BLaER1 (cell line): ENCODE measurements at regions not wholly inside any gene's neighbourhood (a gene's known extent, or its start where the extent isn't known, plus 50 kb on each side); places are given as distances from the start of the nearest gene placed in this dataset.
"Not testable (repeated sequence)": the region's sequence is repeated elsewhere in the genome, so short reads cannot be mapped to it uniquely, and the experiment has no call there.

Experiments used
- H3K27ac ChIP-seq: shearing (Covaris generic); formaldehyde crosslinking; 2 replicates; pipeline ENCODE4 v1.8.1; 2022
- H3K27me3 ChIP-seq: shearing (Covaris generic); formaldehyde crosslinking; 2 replicates; pipeline ENCODE4 v1.8.1; 2022
- H3K36me3 ChIP-seq: shearing (Covaris generic); formaldehyde crosslinking; 2 replicates; pipeline ENCODE4 v1.8.1; 2022
- H3K4me1 ChIP-seq: shearing (Covaris generic); formaldehyde crosslinking; 2 replicates; pipeline ENCODE4 v1.8.1; 2022
- H3K4me2 ChIP-seq: shearing (Covaris generic); formaldehyde crosslinking; 2 replicates; pipeline ENCODE4 v1.8.1; 2022
- H3K4me3 ChIP-seq: shearing (Covaris generic); formaldehyde crosslinking; 2 replicates; pipeline ENCODE4 v1.8.1; 2022
- H3K9ac ChIP-seq: shearing (Covaris generic); formaldehyde crosslinking; 2 replicates; pipeline ENCODE4 v1.8.1; 2022
- H3K9me3 ChIP-seq: shearing (Covaris generic); formaldehyde crosslinking; 2 replicates; pipeline ENCODE4 v1.8.1; 2022
- H4K20me1 ChIP-seq: shearing (Covaris generic); formaldehyde crosslinking; 2 replicates; pipeline ENCODE4 v1.8.1; 2022
- Cebpa-rat ChIP-seq: shearing (Covaris generic); IDR thresholded peaks from 2 replicates; pipeline ENCODE4 v1.8.1; 2022

GRCh38 chr3:40691452-40691861, 166.7 kb downstream of the ZNF621 start:
- H3K4me2 ChIP-seq = peak overlapping the region; percentile 60
- H3K27ac ChIP-seq = no peak overlapping the region

DNA sequence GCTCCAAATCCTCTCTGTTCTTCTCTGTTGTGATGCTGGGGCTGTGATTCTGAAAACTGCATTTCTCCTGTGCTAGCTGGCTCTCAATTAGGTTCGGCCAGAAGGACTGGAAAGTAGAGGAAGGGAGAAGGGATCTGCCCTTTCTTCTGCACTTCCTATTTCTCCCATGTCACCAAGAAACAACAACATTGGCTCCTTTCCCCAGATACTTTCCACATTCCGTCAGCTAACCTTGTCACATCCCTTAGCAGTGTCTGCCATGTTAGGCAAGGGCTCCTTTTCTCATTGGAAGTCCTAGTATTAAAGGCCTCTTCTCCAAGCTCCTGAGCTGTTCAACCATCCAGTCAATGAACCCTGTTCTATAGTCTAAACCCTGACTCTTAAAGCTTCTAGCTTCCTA, 171.1 kb downstream of the ZNF621 start:
- TF ChIP-seq Cebpa-rat = no peak
- no peaks in the 10 kb centered on the region for H3K36me3 ChIP-seq
- peaks cover 6% of the 10 kb centered on the region for H3K4me1 ChIP-seq
- peaks cover 7% of the 10 kb centered on the region for H3K9me3 ChIP-seq
- no peak overlapping the region for H3K4me3 ChIP-seq
- no peaks in the 10 kb centered on the region for H4K20me1 ChIP-seq
- no peaks in the 10 kb centered on the region for H3K27me3 ChIP-seq
- no peak overlapping the region for H3K9ac ChIP-seq
- no peak overlapping the region for H3K27ac ChIP-seq
- no peak overlapping the region for H3K4me2 ChIP-seq

More at GRCh38 chr3:40691452-40691861, 166.7 kb downstream of the ZNF621 start:
- no peak overlapping the region for H3K9ac ChIP-seq
- H3K4me1 ChIP-seq = peaks cover 14% of the 10 kb centered on the region
- H3K4me3 ChIP-seq = no peak overlapping the region
- TF ChIP-seq Cebpa-rat = no peak
- H3K9me3 ChIP-seq = no peaks in the 10 kb centered on the region
- no peaks in the 10 kb centered on the region for H3K36me3 ChIP-seq
- H3K27me3 ChIP-seq = no peaks in the 10 kb centered on the region
- H4K20me1 ChIP-seq = no peaks in the 10 kb centered on the region

DNA sequence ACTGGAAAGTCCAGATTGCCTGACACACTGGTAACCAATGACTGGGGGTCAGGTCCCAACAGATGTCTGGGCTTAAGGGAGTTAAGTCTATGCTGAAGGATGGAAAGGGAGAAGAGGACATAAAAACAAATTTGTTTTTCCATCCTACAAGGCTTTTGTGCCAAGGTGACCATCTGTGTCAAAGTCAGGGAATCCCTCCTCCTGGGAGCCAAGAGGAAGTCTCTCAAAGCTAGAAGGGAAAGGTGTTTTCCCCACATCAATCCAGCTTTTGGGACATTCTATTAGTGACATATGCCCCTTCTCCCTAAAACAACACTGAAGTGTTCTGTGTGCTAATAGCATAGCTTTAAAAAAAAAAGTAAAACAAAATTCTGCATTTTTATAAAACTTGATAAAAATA, 173.9 kb downstream of the ZNF621 start:
- H3K36me3 ChIP-seq, H3K27me3 ChIP-seq, H3K4me2 ChIP-seq, H3K4me1 ChIP-seq, H3K27ac ChIP-seq, H3K4me3 ChIP-seq, H3K9ac ChIP-seq, H4K20me1 ChIP-seq: not testable (repeated sequence)
- H3K9me3 ChIP-seq = peaks cover 24% of the 10 kb centered on the region

- Histone ChIP-seq H3K9me3 (peaks cover 24% of the 10 kb centered on the region), H3K4me2 (no peak overlapping the region), H4K20me1 (no peaks in the 10 kb centered on the region), H3K36me3 (no peaks in the 10 kb centered on the region), H3K27me3 (no peaks in the 10 kb centered on the region), H3K27ac (no peak overlapping the region), H3K4me1 (no peaks in the 10 kb centered on the region), H3K4me3 (no peak overlapping the region), H3K9ac (no peak overlapping the region)
- TF ChIP-seq Cebpa-rat = no peak
These were observed 176.3 kb downstream of the ZNF621 start for GRCh38 chr3:40701016-40701588.

DNA sequence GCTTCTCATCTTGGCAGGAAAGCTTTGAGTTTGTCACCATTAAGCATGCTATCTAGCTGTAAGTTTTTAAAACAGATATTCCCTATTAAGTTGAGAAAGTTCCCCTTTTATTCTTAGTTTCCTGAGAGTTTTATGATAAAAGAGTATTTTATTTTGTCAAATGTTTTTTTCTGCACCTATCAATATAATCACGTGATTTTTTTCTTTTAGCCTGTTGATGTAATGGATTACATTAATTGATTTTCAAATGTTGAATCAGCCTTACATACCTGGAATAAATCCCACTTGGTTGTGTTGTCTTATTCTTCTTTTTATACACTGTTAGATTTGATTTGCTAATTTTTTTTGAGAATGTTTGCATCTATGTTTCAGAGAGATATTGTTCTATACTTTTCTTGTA, 179.5 kb downstream of the ZNF621 start:
- Histone ChIP-seq H3K27me3 (no peaks in the 10 kb centered on the region), H3K27ac (no peak overlapping the region), H4K20me1 (no peaks in the 10 kb centered on the region), H3K4me3 (no peak overlapping the region), H3K4me2 (no peak overlapping the region), H3K36me3 (no peaks in the 10 kb centered on the region), H3K4me1 (no peaks in the 10 kb centered on the region), H3K9ac (no peak overlapping the region), H3K9me3 (peaks cover 24% of the 10 kb centered on the region)
- no peak for TF ChIP-seq Cebpa-rat

GRCh38 chr3:40705663-40706062, 180.9 kb downstream of the ZNF621 start:
- TF ChIP-seq Cebpa-rat = no peak
- Histone ChIP-seq H3K4me2 (no peak overlapping the region), H3K36me3 (no peaks in the 10 kb centered on the region), H3K4me1 (no peaks in the 10 kb centered on the region), H3K9me3 (peaks cover 19% of the 10 kb centered on the region), H3K27ac (no peak overlapping the region), H3K27me3 (no peaks in the 10 kb centered on the region), H4K20me1 (no peaks in the 10 kb centered on the region), H3K4me3 (no peak overlapping the region), H3K9ac (no peak overlapping the region)

- Histone ChIP-seq H3K9me3 (no peaks in the 10 kb centered on the region), H3K4me2 (peak overlapping the region; percentile 64), H3K27ac (no peak overlapping the region), H4K20me1 (no peaks in the 10 kb centered on the region), H3K9ac (no peak overlapping the region), H3K4me3 (no peak overlapping the region), H3K27me3 (no peaks in the 10 kb centered on the region), H3K4me1 (peaks cover 31% of the 10 kb centered on the region), H3K36me3 (no peaks in the 10 kb centered on the region)
- TF ChIP-seq Cebpa-rat = no peak
These were observed 188.5 kb downstream of the ZNF621 start for GRCh38 chr3:40713306-40713705.

GRCh38 chr3:40713795-40714194, 189.0 kb downstream of the ZNF621 start:
- H4K20me1 ChIP-seq = no peaks in the 10 kb centered on the region
- H3K4me3 ChIP-seq = no peak overlapping the region
- H3K9ac ChIP-seq = no peak overlapping the region
- TF ChIP-seq Cebpa-rat = no peak
- H3K4me1 ChIP-seq = peaks cover 35% of the 10 kb centered on the region
- no peaks in the 10 kb centered on the region for H3K9me3 ChIP-seq
- peak overlapping the region; percentile 64 for H3K4me2 ChIP-seq
- no peaks in the 10 kb centered on the region for H3K36me3 ChIP-seq
- H3K27ac ChIP-seq = peak overlapping the region; percentile 3; the same call in 1 of the 2 replicates
- no peaks in the 10 kb centered on the region for H3K27me3 ChIP-seq

DNA sequence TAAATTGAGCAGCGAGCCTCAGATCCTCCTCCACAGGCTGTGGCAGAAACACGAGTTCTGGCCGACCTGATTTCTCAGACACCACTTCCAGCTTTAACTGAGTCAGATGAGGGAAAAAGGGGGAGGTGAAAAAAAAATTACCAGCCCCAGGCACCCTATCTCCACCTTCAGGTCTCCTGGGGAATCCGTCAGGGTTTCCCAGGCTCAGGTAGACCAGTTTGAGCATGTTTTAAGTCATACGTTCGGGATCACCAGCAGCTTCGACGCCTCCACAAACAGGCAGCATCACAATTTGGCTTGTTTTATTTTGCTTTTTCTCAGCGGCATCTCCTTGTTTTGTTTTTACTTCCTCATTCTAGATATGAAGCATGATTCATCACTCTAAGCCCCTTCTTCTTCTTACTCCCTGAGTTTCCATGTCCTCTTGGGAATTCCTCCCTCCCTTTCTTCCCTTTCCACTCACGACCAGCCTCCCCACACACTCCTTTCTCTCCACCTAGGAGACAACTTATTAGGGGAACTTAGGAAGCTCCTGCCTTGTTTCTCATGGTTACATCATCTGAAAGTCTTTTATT, 190.1 kb downstream of the ZNF621 start:
- no peak for TF ChIP-seq Cebpa-rat
- Histone ChIP-seq H3K9ac (no peak overlapping the region), H3K9me3 (no peaks in the 10 kb centered on the region), H3K4me3 (no peak overlapping the region), H3K36me3 (no peaks in the 10 kb centered on the region), H4K20me1 (no peaks in the 10 kb centered on the region), H3K27me3 (no peaks in the 10 kb centered on the region), H3K4me2 (peak overlapping the region; percentile 64), H3K27ac (no peak overlapping the region), H3K4me1 (peaks cover 35% of the 10 kb centered on the region)

- Histone ChIP-seq H3K27me3 (no peaks in the 10 kb centered on the region), H3K4me1 (peaks cover 41% of the 10 kb centered on the region), H3K36me3 (no peaks in the 10 kb centered on the region), H4K20me1 (no peaks in the 10 kb centered on the region), H3K9ac (no peak overlapping the region), H3K4me2 (no peak overlapping the region), H3K9me3 (no peaks in the 10 kb centered on the region), H3K27ac (no peak overlapping the region), H3K4me3 (no peak overlapping the region)
- no peak for TF ChIP-seq Cebpa-rat
These were observed 190.8 kb downstream of the ZNF621 start for GRCh38 chr3:40715551-40715950.

GRCh38 chr3:40717471-40717870, 192.7 kb downstream of the ZNF621 start:
- no peak overlapping the region for H3K4me3 ChIP-seq
- no peaks in the 10 kb centered on the region for H3K9me3 ChIP-seq
- H3K4me1 ChIP-seq = peaks cover 51% of the 10 kb centered on the region
- H3K9ac ChIP-seq = no peak overlapping the region
- H3K27me3 ChIP-seq = no peaks in the 10 kb centered on the region
- no peak overlapping the region for H3K4me2 ChIP-seq
- H3K27ac ChIP-seq = no peak overlapping the region
- H3K36me3 ChIP-seq = no peaks in the 10 kb centered on the region
- TF ChIP-seq Cebpa-rat = no peak
- no peaks in the 10 kb centered on the region for H4K20me1 ChIP-seq
